Panc1 (cell line): ENCODE measurements at regions not wholly inside any gene's neighbourhood (a gene's known extent, or its start where the extent isn't known, plus 50 kb on each side); places are given as distances from the start of the nearest gene placed in this dataset.

Experiments
- CTCF ChIP-seq: fragments of 450-650 bp; IDR thresholded peaks from 2 replicates; pipeline ENCODE4 v1.5.1; 2017; ENCODE audit warnings: mild to moderate bottlenecking
- POLR2AphosphoS5 ChIP-seq: IDR thresholded peaks from 2 replicates; pipeline ENCODE4 v1.6.1; 2012; ENCODE audit warnings: mild to moderate bottlenecking, low read depth, low read length, moderate library complexity

GRCh38 chr6:40822619-40823018 is 216.4 kb downstream of the UNC5CL start:
- no peak for TF ChIP-seq CTCF
- no peak for TF ChIP-seq POLR2AphosphoS5
